IPS-20b (cell line): ENCODE measurements at regions not wholly inside any gene's neighbourhood (a gene's known extent, or its start where the extent isn't known, plus 50 kb on each side); places are given as distances from the start of the nearest gene placed in this dataset.

Source experiments
- H3K27ac ChIP-seq: one replicate; pipeline ENCODE4 v1.5.1; 2013; ENCODE audit warnings: low read length
- H3K27me3 ChIP-seq: 2 replicates; pipeline ENCODE4 v1.6.1; 2013; ENCODE audit warnings: mild to moderate bottlenecking, low read length, inconsistent platforms; ENCODE audit not compliant: insufficient read depth
- H3K36me3 ChIP-seq: 2 replicates; pipeline ENCODE4 v1.6.1; 2013; ENCODE audit warnings: low read depth, mild to moderate bottlenecking, inconsistent platforms, low read length, moderate library complexity; ENCODE audit not compliant: insufficient read depth
- H3K4me1 ChIP-seq: 2 replicates; pipeline ENCODE4 v1.6.1; 2013; ENCODE audit warnings: mild to moderate bottlenecking, control low read depth, inconsistent platforms, low read length, moderate library complexity; ENCODE audit not compliant: insufficient read depth
- H3K4me3 ChIP-seq: 2 replicates; pipeline ENCODE4 v1.5.1; 2013; ENCODE audit warnings: mild to moderate bottlenecking, low read length, inconsistent platforms
- H3K9ac ChIP-seq: 2 replicates; pipeline ENCODE4 v1.6.1; 2013; ENCODE audit warnings: low read depth, mild to moderate bottlenecking, inconsistent platforms, low read length, moderate library complexity
- H3K9me3 ChIP-seq: 2 replicates; pipeline ENCODE4 v1.6.1; 2013; ENCODE audit warnings: mild to moderate bottlenecking, low read depth, low read length, inconsistent platforms; ENCODE audit not compliant: insufficient read depth

DNA sequence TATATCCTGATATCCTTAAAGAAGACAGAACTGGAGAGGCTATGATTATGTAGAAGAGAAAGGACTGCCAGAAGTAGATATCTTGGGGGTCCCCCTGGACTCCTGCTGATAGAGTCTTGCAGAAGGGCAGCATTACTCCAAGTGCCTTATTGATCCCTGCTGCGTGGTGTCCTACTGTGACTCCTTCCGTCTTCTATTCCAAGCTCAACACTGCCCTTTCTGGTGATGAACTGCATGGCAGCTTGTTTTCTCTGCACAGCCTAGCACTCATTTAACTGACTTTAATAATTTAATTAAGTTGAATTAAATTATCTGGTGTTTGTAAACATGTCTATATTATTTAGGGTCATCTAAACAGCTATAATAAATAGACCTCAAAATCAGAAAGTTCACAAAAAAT, 194.1 kb upstream of the DSEL start:
- Histone ChIP-seq H3K27ac (no peak overlapping the region), H3K4me1 (no peaks in the 10 kb centered on the region), H3K27me3 (no peaks in the 10 kb centered on the region), H3K4me3 (no peak overlapping the region), H3K36me3 (no peaks in the 10 kb centered on the region), H3K9me3 (no peaks in the 10 kb centered on the region), H3K9ac (no peak overlapping the region)

DNA sequence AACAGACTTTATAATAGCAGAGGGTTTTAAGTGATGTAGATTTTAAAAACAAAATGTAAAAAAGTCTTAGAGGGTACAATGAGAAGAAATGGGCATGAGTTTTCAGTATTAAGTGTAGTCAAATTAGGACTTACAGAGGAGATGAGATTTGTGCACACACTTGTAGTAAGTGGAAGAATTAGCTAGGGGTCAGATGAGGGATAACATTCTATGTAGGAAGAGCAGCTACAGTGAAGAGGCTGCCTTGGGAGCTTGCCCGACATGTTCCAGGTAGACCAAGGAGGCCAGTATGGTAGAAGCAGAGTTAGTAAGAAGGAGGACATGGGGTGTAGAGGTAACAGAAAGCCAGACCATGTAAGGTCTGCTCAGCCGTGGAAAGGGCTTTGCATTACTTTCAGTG, 189.2 kb upstream of the DSEL start:
- no peaks in the 10 kb centered on the region for H3K36me3 ChIP-seq
- no peak overlapping the region for H3K9ac ChIP-seq
- no peak overlapping the region for H3K4me3 ChIP-seq
- H3K27ac ChIP-seq: no peak overlapping the region
- no peaks in the 10 kb centered on the region for H3K27me3 ChIP-seq
- H3K9me3 ChIP-seq: no peaks in the 10 kb centered on the region
- H3K4me1 ChIP-seq: no peaks in the 10 kb centered on the region

DNA sequence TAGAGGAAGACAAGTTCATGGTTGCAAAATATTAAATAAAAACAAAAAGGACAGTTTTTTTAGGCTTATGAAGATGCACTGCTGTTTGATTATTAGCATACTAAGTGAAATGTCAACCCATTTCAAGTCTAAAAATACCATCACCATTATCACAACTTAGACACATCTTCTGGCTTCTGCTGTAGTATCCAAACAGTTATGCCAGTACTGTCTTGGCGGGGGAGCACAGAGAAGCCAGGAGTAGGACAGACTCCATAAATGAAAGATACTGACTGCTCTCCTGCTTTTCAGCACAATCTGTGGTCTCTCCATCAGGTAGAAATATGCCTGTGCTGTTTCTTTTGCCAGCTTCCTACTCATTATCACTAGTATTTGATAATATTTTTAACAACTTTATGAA, 179.2 kb upstream of the DSEL start:
- no peak overlapping the region for H3K9ac ChIP-seq
- H3K9me3 ChIP-seq: no peaks in the 10 kb centered on the region
- no peak overlapping the region for H3K4me3 ChIP-seq
- no peaks in the 10 kb centered on the region for H3K27me3 ChIP-seq
- no peak overlapping the region for H3K27ac ChIP-seq
- no peaks in the 10 kb centered on the region for H3K36me3 ChIP-seq
- peaks cover 3% of the 10 kb centered on the region; the same call in 1 of the 2 replicates for H3K4me1 ChIP-seq

DNA sequence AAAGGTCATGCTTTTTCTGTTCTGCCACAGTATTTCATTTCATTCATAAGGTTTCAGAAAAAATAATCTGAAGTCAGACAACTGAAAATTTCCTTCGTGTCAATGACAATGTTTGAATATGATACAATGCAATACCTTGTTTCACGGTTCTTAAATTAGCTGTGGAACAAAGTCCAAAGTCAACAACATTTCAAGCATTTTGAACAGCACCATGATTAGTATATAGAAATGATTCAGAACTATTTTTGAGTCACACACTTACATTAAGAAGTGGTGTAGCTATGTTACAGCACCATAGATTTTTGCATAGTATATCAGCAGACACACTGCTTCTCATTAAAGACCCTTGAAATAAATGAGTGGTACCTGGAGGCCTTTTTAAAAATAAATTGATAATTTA, 178.3 kb upstream of the DSEL start:
- H3K36me3 ChIP-seq: no peaks in the 10 kb centered on the region
- peaks cover 8% of the 10 kb centered on the region; the same call in 1 of the 2 replicates for H3K4me1 ChIP-seq
- H3K27ac ChIP-seq: no peak overlapping the region
- H3K27me3 ChIP-seq: no peaks in the 10 kb centered on the region
- H3K9me3 ChIP-seq: no peaks in the 10 kb centered on the region
- H3K9ac ChIP-seq: no peak overlapping the region
- H3K4me3 ChIP-seq: no peak overlapping the region

DNA sequence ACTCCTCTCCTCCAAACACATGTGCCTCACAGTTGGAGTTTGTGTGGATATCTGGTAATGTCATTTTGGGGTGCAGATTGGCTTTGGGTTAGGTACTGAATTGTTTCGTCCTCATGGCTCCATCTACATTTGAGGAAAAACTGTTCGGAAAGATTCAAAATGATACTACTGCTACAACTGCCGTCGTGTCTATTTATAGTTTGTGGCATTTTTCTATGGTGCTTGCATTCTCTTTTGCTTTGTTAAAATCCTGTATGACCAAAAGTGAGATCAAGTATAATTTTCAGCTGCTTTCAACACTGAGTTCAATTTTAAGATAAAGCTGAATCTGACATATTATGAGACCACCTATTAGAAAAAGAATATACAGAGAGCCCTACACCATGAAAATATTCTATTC, 176.3 kb upstream of the DSEL start:
- H3K9ac ChIP-seq: no peak overlapping the region
- no peak overlapping the region for H3K27ac ChIP-seq
- no peaks in the 10 kb centered on the region for H3K9me3 ChIP-seq
- peaks cover 8% of the 10 kb centered on the region; the same call in 1 of the 2 replicates for H3K4me1 ChIP-seq
- H3K36me3 ChIP-seq: no peaks in the 10 kb centered on the region
- no peaks in the 10 kb centered on the region for H3K27me3 ChIP-seq
- H3K4me3 ChIP-seq: no peak overlapping the region

DNA sequence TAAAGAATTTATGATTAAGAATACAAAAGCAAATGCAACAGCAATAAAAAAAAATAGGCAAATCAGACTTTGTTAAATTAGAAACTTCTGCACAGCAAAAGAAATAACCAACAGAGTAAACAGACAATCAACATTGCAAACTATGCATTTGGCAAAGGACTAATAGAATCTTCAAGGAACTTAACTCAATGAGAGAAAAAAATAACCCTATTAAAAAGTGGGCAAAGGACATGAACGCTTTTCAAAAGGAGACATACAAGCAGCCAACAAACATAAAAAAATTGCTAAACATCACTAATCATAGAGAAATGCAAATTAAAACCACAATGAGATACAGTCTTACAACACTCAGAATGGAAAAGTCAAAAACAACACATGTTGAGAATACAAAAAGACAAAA, 166.0 kb upstream of the DSEL start:
- Histone ChIP-seq H3K9me3 (no peaks in the 10 kb centered on the region), H3K4me1 (no peaks in the 10 kb centered on the region), H3K27me3 (no peaks in the 10 kb centered on the region), H3K9ac (no peak overlapping the region), H3K27ac (no peak overlapping the region), H3K36me3 (no peaks in the 10 kb centered on the region), H3K4me3 (no peak overlapping the region)

DNA sequence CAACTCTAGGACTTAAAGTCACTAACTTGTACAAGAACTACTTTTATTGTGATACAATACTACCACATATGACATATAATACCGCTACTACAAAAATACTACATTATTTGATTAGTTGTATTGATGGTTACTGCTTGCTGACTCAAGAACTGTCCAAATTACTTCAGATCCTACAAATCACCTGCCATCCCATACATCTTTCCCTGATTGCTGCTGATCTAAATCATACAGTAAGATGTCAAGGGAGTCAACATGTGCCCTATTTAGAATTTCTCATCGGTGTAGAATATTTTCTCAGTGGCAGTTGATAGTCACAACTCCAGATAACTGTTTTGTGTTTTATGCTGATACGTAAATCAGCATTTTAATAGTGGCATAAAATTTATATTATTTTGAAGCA, 161.0 kb upstream of the DSEL start:
- Histone ChIP-seq H3K9ac (no peak overlapping the region), H3K27me3 (no peaks in the 10 kb centered on the region), H3K4me1 (peaks cover 3% of the 10 kb centered on the region; the same call in 1 of the 2 replicates), H3K27ac (no peak overlapping the region), H3K9me3 (no peaks in the 10 kb centered on the region), H3K36me3 (no peaks in the 10 kb centered on the region), H3K4me3 (no peak overlapping the region)

DNA sequence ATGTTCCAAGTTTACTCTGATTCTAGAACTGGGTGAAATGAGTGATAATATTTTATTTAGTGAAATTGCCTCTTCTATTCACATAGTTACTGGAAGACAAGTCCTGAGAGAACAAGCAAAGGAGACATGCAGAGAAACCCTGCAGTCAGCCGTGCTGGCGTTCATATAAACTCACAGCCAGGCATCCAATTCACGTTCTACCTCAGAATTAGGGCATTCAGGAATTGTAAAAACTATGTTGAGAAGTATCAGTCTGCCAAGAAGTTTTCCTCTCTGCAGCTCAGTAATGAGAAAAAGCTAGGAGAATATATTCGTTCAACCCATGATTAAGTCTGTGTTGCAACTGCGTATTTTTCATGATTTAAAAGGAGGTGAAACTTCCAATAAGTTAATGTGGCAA, 156.2 kb upstream of the DSEL start:
- no peak overlapping the region for H3K4me3 ChIP-seq
- H3K27ac ChIP-seq: no peak overlapping the region
- no peaks in the 10 kb centered on the region for H3K36me3 ChIP-seq
- H3K9ac ChIP-seq: no peak overlapping the region
- H3K4me1 ChIP-seq: peaks cover 3% of the 10 kb centered on the region; the same call in 1 of the 2 replicates
- no peaks in the 10 kb centered on the region for H3K27me3 ChIP-seq
- no peaks in the 10 kb centered on the region for H3K9me3 ChIP-seq

DNA sequence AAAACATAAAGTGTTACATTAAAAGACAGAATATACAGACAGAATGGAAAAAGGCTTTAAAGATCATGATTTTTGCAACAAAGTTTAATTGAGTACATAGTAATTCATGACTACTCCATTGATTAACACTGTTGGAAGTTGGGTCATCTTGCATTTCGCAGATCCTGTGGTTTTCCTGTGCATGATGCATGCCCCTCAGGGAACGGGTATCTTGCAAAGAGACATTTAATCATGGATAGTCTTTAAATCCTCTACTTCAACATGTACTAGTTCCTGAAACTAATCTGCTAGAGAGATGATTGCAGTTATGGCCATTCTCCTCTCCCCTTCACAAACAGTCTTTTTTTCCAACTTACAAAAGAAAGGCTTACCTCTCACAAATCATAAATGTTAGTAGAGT, 155.6 kb upstream of the DSEL start:
- Histone ChIP-seq H3K9ac (no peak overlapping the region), H3K9me3 (no peaks in the 10 kb centered on the region), H3K4me1 (peaks cover 3% of the 10 kb centered on the region; the same call in 1 of the 2 replicates), H3K27ac (no peak overlapping the region), H3K36me3 (no peaks in the 10 kb centered on the region), H3K4me3 (no peak overlapping the region), H3K27me3 (no peaks in the 10 kb centered on the region)

DNA sequence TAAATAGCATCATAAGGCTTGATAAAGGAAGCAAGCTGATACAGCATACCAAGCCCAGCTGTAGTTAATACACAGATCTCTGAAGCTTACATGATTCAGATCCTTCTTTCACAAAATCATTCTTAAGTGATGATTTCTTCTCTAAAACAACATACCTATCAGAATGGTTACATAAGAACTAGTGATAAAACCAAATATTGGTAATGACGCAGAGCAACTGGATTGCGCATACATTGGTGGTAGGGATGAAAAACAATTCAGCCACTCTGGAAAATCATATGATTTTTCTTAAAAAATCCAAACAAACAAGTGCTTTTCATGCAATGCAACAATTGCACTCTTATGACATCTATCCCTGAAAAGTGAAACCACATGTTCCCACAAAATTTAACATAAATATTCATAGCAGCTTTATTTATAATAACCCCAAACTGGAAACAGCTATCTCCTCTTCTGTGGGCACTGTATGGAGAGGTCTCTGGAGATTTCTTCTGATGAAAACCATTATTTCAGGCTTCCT, 153.6 kb upstream of the DSEL start:
- no peak overlapping the region for H3K27ac ChIP-seq
- no peak overlapping the region for H3K4me3 ChIP-seq
- peaks cover 5% of the 10 kb centered on the region for H3K4me1 ChIP-seq
- H3K9me3 ChIP-seq: no peaks in the 10 kb centered on the region
- H3K27me3 ChIP-seq: no peaks in the 10 kb centered on the region
- H3K36me3 ChIP-seq: no peaks in the 10 kb centered on the region
- H3K9ac ChIP-seq: no peak overlapping the region

DNA sequence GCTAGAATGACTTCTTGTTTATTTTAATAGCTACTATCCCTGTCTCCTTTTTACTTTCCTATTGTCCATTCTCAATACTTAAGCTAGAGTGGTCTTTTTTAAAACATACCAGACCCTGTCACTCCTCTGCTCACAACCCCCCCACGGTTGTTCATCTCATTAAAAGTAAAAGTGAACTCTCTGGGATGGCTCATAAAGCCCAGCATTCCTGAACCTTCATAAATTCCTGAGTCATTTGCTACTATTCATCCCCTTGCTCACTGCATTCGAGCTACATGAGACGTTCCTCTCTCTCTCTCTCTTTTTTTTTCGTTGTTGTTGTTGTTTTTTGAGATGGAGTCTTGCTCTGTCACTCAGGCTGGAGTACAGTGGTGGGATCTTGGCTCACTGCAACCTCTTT, 148.7 kb upstream of the DSEL start:
- no peak overlapping the region for H3K4me3 ChIP-seq
- no peak overlapping the region for H3K27ac ChIP-seq
- H3K36me3 ChIP-seq: no peaks in the 10 kb centered on the region
- no peak overlapping the region for H3K9ac ChIP-seq
- no peaks in the 10 kb centered on the region for H3K27me3 ChIP-seq
- H3K4me1 ChIP-seq: peaks cover 5% of the 10 kb centered on the region; the same call in 1 of the 2 replicates
- H3K9me3 ChIP-seq: no peaks in the 10 kb centered on the region

DNA sequence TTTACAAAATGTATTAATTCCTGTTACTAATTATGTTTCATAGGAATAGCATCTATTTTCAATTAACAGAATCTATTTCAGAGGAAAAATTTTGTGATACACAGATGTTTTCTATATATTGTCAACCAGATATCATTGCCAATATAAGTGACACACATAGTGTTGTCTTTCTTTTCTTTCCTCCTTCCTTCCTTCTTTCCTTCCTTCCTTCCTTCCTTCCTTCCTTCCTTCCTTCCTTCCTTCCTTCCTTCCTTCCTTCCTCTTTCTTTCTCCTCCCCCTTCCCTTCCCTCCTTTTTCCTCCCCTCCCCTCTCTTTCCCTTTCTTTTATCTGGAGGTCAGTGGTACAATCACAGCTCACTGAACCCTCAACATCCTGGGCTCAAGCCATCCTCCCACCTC, 146.5 kb upstream of the DSEL start:
- Histone ChIP-seq H3K4me1 (peaks cover 5% of the 10 kb centered on the region; the same call in 1 of the 2 replicates), H3K36me3 (no peaks in the 10 kb centered on the region), H3K9ac (no peak overlapping the region), H3K9me3 (no peaks in the 10 kb centered on the region), H3K27me3 (no peaks in the 10 kb centered on the region), H3K4me3 (no peak overlapping the region), H3K27ac (no peak overlapping the region)
